Dedifferentiated amniotic fluid mesenchymal stem cell (primary cell): ENCODE measurements at regions not wholly inside any gene's neighbourhood (a gene's known extent, or its start where the extent isn't known, plus 50 kb on each side); places are given as distances from the start of the nearest gene placed in this dataset.

Experiments used
- DNase-seq: peaks from one replicate; pipeline ENCODE4 v3.0.0-alpha.2; 2016; ENCODE audit errors: extremely low spot score

- peak; percentile 45 for DNase-seq
These were observed 371.4 kb downstream of the HDGFL1 start for GRCh38 chr6:22940581-22941290.

- no peak for DNase-seq
These were observed 373.0 kb downstream of the HDGFL1 start for GRCh38 chr6:22942403-22942802.

DNA sequence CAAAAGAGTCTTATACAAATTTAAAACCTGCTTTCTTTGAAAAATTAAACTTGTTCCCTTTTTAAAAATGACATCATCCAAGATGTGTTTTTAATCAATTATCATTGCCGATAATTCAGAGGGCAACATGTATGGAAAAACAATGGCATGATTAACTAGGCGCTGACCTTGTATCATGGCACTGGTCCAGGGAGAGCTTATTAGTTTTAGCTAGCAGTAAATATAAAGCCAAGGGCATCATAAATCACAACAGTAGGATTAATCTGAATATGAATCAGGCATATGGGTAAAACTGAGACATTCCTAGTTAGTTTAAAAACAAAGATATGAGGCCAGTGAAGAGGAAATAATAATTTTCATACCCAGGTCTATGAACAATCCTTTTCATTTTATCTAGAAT, 374.0 kb downstream of the HDGFL1 start:
- no peak for DNase-seq

- no peak for DNase-seq
These were observed 380.6 kb downstream of the HDGFL1 start for GRCh38 chr6:22949967-22950366.

DNA sequence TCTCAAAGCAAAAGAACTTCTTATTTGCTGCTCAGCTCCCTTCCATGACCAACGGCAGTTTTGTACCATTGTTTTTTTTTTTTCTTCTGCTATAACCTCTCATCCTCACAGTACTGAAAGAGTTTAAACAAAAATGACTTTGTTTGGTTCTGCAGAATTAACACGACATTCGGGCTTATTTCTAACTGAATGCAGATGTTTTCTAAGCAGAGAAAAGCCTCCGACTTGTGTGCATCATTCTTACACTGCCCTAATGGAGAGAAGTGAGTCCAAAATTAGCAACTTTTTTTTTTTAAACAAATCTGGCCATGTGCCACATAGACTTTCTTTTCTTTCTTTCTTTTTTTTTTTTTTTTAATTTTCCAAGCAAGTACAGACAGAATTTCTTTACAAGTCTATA, 382.7 kb downstream of the HDGFL1 start:
- peak; percentile 68 for DNase-seq

DNA sequence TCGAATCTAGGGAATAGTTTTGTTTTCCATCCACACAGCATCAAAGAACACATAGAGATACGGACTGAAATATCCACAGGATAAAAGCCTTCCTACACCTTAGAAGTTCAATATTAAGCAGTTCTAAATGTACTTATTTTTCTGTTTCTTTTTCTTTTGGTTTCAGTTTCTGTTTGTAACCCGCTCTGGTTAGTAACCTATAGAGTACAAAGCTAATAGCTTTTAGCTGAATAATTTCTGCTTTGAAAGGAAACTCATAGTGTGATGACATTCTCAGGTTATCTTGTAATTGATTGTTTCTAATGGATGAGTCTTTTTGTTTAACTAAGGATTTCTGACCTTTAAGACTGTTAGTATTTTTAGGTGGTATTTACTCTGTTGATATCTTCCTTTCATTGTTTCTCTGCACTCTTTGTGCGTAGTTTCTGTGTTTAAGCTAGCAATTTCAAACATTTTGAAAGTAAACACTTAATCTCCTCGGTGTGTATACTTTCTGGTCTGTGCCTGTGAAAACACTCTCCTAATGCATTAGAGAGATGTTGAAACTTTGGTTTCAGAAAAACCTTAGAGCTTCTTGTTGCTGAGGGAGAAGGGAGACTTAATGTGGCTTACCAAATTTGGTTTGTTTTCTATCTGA, 385.5 kb downstream of the HDGFL1 start:
- no peak for DNase-seq

DNA sequence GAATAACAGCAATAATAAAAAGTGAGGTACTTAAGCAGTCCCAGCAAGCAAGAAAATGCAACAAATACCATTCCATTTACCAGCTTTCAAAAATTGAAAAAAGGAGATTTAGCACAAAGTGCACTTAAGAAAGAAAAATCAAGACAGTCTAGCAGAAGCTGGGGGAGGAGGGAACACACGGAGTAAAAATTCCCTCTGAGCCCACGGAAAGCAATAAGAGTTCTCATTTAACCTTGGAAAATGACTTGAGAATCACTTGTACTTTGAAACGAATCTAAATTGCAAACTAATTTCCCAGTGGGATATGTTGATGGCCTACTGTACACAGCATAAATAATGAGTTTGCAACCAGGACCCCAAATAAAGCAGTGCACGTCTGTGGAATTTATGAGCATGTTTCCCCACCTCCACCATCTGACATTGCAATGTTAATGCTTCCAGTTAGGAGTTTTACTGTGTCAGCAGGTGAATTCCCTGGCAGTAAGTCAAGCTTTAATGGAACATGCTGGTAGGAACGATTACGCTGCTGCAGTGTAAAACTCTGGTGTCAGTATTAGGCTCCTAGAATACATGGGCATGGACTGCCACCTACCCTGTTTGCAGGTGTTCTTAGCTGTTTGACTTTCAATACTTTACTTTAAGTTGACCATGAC, 386.8 kb downstream of the HDGFL1 start:
- no peak for DNase-seq

DNA sequence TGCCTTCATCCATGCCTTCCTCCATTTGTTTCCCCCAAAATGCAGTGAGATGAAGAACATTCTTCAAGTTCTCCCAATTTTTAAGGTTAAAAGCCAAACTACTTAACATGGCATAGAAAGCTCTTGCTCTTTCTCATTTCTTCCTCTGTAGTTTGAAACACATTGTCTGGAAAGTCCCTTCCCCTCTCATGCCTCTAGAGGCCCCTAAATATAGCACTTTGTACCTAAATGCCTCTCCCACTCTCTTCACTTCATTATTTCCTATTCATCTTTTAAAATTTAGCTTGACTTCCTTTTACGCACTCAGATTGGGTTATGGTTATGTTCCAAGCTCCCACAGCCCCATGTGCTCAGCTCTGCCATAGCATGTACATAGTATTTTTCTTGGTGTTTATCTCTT, 389.3 kb downstream of the HDGFL1 start:
- DNase-seq: no peak

DNA sequence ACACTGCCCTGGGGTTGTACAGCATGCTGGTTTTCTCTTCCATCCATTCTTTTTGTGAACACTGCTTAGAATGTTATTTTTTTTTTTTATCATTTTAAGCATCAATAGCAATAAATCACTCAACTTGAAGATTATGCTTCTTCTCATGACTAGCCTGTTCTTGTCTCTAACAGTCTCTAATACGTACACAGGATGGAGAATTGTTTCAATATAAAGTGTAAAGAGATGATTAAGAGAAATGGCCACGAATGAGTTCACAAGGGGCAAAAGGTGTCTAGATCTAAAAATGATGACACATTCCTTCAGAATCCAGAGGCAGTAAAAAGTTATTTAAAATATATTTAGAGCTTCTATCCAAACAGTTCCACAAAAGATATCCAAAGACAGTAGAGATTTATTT, 390.2 kb downstream of the HDGFL1 start:
- DNase-seq: no peak

DNA sequence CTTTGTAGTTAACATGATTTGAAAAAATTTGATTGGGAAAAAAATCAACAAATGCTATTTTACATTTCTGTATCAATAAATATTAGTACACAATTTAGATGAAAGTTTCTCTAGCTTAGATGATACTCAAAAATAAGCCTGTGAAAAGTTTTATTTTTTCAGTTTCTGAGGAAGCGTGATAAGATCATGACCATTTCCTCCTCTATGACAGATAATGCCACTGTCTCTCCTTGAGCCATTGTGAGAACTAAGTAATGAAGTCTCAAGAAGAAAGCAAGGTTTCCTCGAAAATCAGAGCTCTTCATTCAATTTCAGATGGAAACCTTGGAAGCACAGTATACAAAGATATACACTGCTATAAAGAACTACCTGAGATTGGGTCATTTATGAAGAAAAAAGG, 395.0 kb downstream of the HDGFL1 start:
- DNase-seq: no peak

- DNase-seq: no peak
These were observed 396.5 kb downstream of the HDGFL1 start for GRCh38 chr6:22965889-22966288.

DNA sequence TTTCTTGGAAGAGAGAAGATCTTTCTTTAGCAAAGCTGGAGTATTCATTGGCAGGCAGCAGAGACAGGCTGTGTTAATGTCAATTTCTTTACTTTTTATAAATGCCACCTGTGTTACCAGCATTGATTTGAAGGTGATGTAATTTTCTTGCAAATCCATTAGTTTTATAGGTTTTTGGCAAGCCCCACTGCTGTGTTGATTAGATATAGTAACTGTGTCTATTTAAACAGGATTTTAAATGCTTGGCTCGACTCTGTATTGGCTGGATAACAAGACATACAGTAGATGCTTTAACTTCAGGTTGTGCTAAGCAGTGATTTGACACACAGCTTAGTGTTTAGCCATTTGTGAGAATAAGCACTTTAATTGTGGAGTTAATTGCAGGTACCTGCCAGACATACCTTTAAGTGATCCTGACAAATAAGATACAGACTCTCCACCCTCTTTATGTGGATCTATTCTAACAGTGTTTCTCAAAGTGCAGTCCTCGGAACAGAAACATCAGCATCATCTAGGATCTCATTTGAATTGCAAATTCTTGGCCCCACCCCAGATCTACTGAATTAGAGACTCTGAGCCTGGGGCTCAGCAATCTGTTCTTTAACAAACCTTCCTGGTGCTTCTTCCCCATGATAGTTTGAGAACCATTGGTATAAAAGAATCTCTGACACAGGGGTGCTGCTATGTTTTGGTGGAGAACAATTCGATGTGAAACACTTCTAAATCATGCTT, 397.5 kb downstream of the HDGFL1 start:
- no peak for DNase-seq

GRCh38 chr6:22970004-22970403, 400.6 kb downstream of the HDGFL1 start:
- DNase-seq: no peak

- DNase-seq: no peak
These were observed 403.4 kb downstream of the HDGFL1 start for GRCh38 chr6:22972771-22973170.

DNA sequence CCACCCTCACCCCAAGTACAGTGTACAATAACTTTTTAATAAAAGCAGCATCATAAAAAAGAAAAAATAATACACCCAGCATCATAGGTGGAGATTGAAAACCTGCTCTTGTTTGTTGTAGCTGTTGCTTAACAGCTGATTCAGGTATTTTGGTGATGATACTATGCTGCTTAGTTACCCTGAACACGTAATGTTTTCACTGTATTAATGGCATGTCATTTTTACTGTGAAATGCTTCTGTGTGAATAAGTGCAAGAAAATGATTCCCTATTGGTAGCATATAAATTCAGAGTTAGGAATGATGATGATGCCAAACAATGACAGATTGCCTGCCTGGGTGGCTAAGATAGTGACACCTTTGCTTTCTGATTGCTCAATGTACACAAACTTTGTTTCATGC, 405.7 kb downstream of the HDGFL1 start:
- DNase-seq: no peak

- DNase-seq: no peak
These were observed 411.1 kb downstream of the HDGFL1 start for GRCh38 chr6:22980446-22980845.

DNA sequence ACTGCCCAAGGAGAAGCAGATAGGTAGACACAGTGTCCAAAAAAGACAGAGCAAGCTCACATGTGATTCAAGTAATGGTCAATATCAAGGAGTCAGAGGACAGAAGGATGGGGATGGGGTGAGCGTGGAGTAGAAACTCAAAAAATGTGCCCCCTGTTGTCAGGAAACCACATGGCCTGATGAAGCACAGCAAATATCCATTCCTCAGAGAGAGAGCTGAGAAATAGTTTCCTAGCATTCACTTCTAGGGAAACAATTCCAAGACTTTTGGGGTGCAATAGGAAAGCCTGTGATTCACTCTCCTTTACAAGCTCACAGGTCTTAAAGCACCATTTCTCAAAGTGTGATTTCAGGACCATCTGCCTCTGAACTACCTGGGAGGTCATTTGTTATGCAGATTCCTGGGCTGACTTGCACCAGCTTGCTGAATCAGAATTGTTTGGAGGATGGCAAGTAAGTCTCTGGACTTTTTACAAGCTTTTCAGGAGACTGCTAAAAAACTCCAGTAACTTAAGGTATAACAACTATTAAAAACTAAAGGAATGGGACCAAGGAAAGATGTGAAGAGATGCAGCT, 432.8 kb downstream of the HDGFL1 start:
- DNase-seq: no peak

DNA sequence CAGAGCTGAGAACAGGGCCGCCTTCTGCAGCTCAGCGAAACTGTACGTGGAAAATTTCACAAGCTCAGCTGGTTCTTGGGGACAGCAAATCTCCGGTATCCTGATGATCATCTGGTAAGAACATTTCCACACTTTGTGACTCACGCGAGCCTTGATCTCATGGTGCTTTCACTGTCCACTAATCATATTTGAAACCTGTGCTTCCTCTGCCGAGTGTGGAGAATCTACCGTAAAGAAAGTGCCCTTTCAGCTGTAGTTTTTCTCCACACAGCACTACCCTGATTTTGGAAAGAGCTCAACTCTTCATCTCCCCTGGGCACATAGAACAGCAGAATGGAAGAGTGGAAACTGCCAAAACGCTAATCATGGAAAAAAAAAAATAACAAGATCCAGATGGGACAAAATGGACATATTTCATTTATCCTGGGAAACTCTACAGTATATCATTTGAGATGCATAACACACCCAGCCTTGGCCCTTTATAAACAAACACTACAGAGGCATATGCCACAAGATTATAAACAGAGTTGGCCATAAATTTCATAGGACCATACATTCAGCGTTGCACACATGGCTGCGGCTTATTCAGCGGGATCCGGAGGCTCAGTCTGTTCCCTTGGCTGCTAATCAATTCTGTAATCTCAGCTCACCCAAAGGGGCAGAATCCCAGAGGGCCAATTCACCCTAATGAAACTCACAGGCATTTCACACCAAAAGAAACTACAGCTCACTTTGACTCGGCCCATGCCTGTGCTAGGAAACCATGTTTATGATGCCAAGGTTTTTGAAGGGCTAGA, 434.5 kb downstream of the HDGFL1 start:
- peak; percentile 90 for DNase-seq

GRCh38 chr6:23006656-23007055, 437.3 kb downstream of the HDGFL1 start:
- DNase-seq: no peak

- no peak for DNase-seq
These were observed 442.2 kb downstream of the HDGFL1 start for GRCh38 chr6:23011615-23012014.

- DNase-seq: no peak
These were observed 444.4 kb downstream of the HDGFL1 start for GRCh38 chr6:23013776-23014175.
